Left colon (tissue), 2 donors: ENCODE measurements at regions not wholly inside any gene's neighbourhood (a gene's known extent, or its start where the extent isn't known, plus 50 kb on each side); places are given as distances from the start of the nearest gene placed in this dataset.

ENCODE experiments used
- ATAC-seq: fragments of 200-7000 bp; cut with Tn5 transposase; one replicate; pipeline ENCODE4 v1.9.1; 2020; ENCODE audit warnings: mild to moderate bottlenecking, moderate library complexity
- DNase-seq, 2 donors: peaks; one replicate each; pipeline ENCODE4 v3.0.0-alpha.2; 2020
- intact Hi-C, 2 donors: fragments of 100-400 bp; cut with DNase I in 1 of 2; cut with micrococcal nuclease in 1 of 2; formaldehyde crosslinking; loops; one replicate each; pipeline versions ENCODE4 v1.11.2 to v1.14.0; 2022; cut with DNase I, micrococcal nuclease
- donor health status: DM: no; HTN: no; CAD: no.
- donor health status: DM: yes; HTN: yes; CAD: no.

DNA sequence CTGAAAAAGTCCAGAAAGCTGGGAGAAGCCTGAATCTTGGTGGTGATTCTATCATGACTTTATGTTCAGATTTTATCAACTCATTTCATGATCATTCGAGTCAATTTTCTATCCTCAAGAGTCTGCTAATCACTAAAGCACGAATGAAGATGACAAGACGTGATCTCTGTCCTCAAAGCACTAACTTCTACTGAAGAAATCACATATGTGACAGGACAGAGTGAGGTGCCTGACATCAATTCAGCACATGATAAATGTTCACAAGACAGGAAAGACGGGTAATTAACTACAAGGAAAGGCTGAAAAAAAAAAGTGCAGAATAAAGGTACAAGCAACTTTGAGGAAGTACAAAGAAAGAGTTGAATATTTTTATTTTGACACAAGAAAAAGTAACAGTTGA, 487.1 kb downstream of the EFNB2 start:
- ATAC-seq, result no peak
- intact Hi-C loops, result no loop called here
- no peak for DNase-seq

GRCh38 chr13:106047859-106048258, 487.6 kb downstream of the EFNB2 start:
- DNase-seq (no peak), ATAC-seq (no peak)
- intact Hi-C loops, result no loop called here

- ATAC-seq (no peak), DNase-seq (no peak)
- intact Hi-C loops, result no loop called here
Observed at GRCh38 chr13:106042996-106043581, 492.4 kb downstream of the EFNB2 start.

- intact Hi-C loops, result no loop called here
- no peak for DNase-seq
- ATAC-seq, result no peak
Observed at GRCh38 chr13:106041445-106041844, 494.0 kb downstream of the EFNB2 start.

GRCh38 chr13:106038752-106039151, 496.7 kb downstream of the EFNB2 start:
- DNase-seq (no peak), ATAC-seq (no peak)
- intact Hi-C loops, result no loop called here

GRCh38 chr13:106036870-106037269, 498.6 kb downstream of the EFNB2 start:
- intact Hi-C loops, result no loop called here
- DNase-seq (peak in 1 of 2 donors; percentile 27), ATAC-seq (peak; percentile 71)

DNA sequence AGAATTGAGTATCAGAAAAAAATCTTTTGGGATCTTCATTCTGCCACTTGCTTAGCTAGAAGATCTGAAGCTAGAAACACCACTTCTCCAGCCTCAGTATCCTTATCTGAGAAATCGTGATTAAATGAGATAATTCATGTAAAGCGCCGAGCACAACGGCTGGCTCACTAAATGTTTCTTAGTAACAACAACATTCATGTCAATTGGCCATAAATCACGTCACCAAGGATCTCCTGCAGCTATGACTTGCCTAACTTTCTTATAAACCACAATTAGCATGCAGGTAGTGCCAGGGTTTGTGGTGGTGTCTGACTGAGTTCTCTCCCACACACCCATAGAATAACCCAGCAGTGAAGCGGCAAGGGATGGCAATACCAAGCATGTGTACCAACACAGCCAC, 501.3 kb downstream of the EFNB2 start:
- intact Hi-C loops, result no loop called here
- no peak for DNase-seq
- no peak for ATAC-seq

- intact Hi-C loops, result no loop called here
- ATAC-seq (no peak), DNase-seq (no peak)
Observed at GRCh38 chr13:106033659-106034058, 501.8 kb downstream of the EFNB2 start.

DNA sequence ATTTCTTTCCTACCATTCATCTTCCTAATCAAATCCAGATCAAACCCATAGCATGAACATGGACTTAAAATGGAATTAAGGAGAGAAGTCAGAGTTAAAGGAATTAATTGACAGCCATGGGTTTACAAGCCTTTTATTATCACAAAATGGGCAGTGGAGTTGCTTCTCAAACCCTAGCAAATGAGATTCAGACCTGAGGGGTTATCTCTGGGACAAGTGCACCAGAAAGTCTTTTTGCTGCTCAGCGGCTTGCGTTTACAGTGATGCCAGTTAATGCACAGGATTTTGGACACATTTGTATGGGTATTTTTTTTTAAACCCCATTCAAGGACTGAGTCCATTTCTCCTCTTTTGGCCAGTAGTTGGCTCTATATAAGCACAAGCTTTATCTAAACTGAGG, 503.0 kb downstream of the EFNB2 start:
- DNase-seq, result no peak
- no peak for ATAC-seq
- intact Hi-C loops, result no loop called here

DNA sequence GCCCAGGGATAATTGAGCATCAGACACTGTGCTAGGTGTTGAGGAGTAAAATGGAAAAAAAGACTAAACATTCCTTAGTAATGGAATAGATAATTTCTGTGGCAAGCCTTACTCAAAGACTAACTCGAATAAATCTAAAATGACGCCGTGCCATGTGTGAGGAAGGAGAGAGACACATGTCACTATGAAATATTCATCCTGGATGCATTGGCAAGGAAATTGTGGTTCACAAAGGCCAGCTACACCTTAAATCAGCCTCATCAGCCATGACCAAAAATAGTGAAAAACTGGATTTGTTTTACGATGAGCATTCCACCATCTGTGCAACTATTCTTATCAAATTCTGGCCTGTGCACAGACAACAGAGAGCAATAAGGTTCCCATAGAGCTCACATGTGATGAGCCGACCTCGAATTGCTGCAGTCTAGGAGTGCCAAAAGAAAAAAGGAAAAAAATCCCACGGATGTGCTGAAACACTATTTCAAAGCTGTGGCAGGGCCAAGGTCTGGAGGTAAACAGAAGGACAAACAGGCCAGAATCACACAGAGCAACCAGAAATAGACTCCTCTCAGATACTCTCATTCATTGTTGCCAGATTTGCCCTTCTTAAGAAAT, 505.7 kb downstream of the EFNB2 start:
- intact Hi-C loops, result no loop called here
- ATAC-seq (no peak), DNase-seq (no peak)

DNA sequence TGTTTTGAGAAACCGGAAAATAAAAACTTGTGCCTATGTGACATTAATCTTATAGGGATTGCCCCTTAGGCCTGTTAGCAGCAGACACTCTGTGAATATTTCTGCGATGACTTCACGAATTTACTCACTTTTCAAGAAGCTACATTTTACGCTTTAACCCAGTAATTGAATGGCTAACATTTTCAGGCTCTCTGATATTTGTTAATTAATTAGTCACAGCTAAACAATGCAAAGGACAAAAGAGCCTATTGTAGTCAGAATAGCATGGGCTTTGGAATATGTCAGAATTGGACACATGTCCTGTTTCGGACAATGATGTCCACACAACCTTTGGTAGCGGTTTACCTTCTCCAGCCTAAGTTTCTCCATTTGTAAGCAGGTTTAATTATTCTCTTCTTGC, 506.6 kb downstream of the EFNB2 start:
- ATAC-seq (no peak), DNase-seq (no peak)
- intact Hi-C loops, result no loop called here

GRCh38 chr13:106011600-106011999, 523.9 kb downstream of the EFNB2 start:
- intact Hi-C loops, result no loop called here
- no peak for ATAC-seq
- DNase-seq, result no peak

DNA sequence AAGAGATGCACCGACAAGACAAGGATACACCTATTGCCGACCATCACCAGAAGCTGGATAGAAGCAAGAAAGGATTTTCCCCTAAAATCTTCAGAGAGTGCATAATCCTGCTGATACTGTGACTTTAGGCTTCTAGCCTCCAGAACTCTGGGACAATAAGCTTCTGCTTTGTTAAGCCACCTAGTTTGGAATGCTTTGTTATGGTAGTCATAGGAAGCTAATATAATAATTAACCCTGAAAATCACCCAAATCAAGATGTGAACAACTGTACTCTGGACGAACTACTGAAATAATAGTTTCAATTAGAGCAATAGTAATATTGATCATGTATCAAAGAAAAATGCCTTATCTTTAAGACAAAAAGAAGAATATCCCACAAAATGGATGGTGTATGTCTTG, 524.6 kb downstream of the EFNB2 start:
- DNase-seq, result no peak
- ATAC-seq, result no peak
- intact Hi-C loops, result no loop called here

DNA sequence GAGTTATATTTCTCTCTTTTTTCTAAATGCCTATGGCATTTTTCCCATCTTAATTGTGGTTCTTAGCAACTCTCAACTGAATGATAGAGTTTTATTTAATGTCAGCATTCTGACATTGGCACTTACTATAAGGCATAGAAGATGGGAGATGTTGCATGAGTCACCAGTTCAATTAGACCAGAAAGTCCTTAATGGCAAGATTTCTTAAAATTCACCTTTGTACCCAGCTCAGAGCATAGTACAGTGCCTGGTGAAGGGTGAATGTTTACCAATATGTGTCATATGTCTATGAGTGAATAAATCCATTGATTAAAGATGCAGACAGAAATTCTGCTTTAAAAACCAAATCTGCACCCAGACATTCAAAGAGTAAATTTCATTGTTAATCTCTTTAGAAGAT, 526.9 kb downstream of the EFNB2 start:
- DNase-seq (no peak), ATAC-seq (peak; percentile 26)
- intact Hi-C loops, result no loop called here

- intact Hi-C loops, result no loop called here
- no peak for DNase-seq
- ATAC-seq, result peak; percentile 27
Observed at GRCh38 chr13:106007156-106007555, 528.3 kb downstream of the EFNB2 start.

GRCh38 chr13:106003651-106004050, 531.8 kb downstream of the EFNB2 start:
- no peak for ATAC-seq
- intact Hi-C loops, result no loop called here
- DNase-seq, result no peak

DNA sequence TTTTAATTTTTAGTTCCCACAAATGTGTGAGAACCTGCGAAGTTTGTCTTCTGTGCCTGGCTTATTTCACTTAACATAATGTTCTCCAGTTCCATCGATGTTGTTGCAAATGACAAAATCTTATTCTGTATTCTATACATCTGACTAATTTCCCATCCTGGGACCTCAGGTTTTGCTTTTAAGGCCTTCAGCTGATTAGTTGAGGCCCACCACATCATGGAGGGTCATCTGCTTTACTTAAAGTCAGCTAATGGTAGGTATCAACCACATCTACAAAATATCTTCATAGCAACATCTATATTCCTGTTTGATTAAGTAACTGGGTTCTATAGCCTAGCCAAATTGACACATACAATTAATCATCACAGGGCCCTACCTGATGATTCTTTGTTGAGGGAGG, 534.0 kb downstream of the EFNB2 start:
- no peak for DNase-seq
- intact Hi-C loops, result no loop called here
- no peak for ATAC-seq

GRCh38 chr13:105997581-105998550, 537.6 kb downstream of the EFNB2 start:
- no peak for ATAC-seq
- intact Hi-C loops, result no loop called here
- DNase-seq, result no peak

- DNase-seq (no peak), ATAC-seq (no peak)
- intact Hi-C loops, result no loop called here
Observed at GRCh38 chr13:105996391-105997025, 539.0 kb downstream of the EFNB2 start.

DNA sequence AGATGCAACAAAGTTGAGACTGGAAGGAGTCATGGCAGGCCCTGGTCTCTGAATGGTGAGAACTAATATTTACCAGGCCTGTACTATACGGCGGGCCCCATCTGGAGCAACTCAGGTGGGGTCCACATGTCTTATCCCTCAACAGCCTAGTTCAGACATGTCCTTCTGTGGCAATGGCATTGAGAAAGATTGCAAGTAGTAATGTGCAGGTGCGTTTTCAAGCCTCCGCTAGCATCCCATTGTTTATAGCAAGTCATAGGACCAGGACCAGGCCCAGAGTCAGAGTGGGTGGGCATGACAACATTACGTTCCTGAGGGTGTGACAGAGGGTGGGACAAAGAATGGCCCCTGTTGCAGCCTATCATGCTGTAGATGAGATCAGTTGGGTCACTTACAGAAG, 541.1 kb downstream of the EFNB2 start:
- DNase-seq (no peak), ATAC-seq (no peak)
- intact Hi-C loops, result no loop called here
